H9 (cell line): ENCODE measurements at regions not wholly inside any gene's neighbourhood (a gene's known extent, or its start where the extent isn't known, plus 50 kb on each side); places are given as distances from the start of the nearest gene placed in this dataset.

Experiments used
- DNase-seq: peaks from one replicate; pipeline ENCODE4 v3.0.0-alpha.2; 2017
- H2AFZ ChIP-seq: one replicate; pipeline ENCODE4 v1.6.1; 2013; ENCODE audit warnings: mild to moderate bottlenecking, low read length, control low read depth, moderate library complexity
- H2AK5ac ChIP-seq: 2 replicates; pipeline ENCODE4 v1.6.1; 2013; ENCODE audit warnings: low read length, control low read depth, mixed read lengths; ENCODE audit not compliant: insufficient read length
- H2BK120ac ChIP-seq: one replicate; pipeline ENCODE4 v1.6.1; 2013; ENCODE audit warnings: low read depth, mild to moderate bottlenecking, low read length, control low read depth, inconsistent platforms; ENCODE audit not compliant: poor library complexity, severe bottlenecking
- H2BK12ac ChIP-seq: 2 replicates; pipeline ENCODE4 v1.6.1; 2013; ENCODE audit warnings: low read length, control low read depth, mixed read lengths, low read depth; ENCODE audit not compliant: insufficient read length
- H2BK15ac ChIP-seq: 2 replicates; pipeline ENCODE4 v1.6.1; 2013; ENCODE audit warnings: low read depth, low read length, control low read depth
- H2BK20ac ChIP-seq: one replicate; pipeline ENCODE4 v1.6.1; 2013; ENCODE audit warnings: low read depth, mild to moderate bottlenecking, low read length, control low read depth, inconsistent platforms; ENCODE audit not compliant: poor library complexity, severe bottlenecking
- H2BK5ac ChIP-seq: 2 replicates; pipeline ENCODE4 v1.6.1; 2013; ENCODE audit warnings: low read length, control low read depth, mixed read lengths; ENCODE audit not compliant: insufficient read length
- H3K14ac ChIP-seq: 2 replicates; pipeline ENCODE4 v1.6.1; 2013; ENCODE audit warnings: low read length, control low read depth; ENCODE audit not compliant: insufficient read depth
- H3K18ac ChIP-seq: 2 replicates; pipeline ENCODE4 v1.6.1; 2013; ENCODE audit warnings: low read depth, mild to moderate bottlenecking, mixed read lengths, low read length, control low read depth; ENCODE audit not compliant: insufficient read length
- H3K23ac ChIP-seq: 2 replicates; pipeline ENCODE4 v1.6.1; 2013; ENCODE audit warnings: low read length, control low read depth, mixed read lengths, low read depth; ENCODE audit not compliant: insufficient read length
- H3K23me2 ChIP-seq: 2 replicates; pipeline ENCODE4 v1.6.1; 2013; ENCODE audit warnings: low read depth, mild to moderate bottlenecking, mixed read lengths, low read length, control low read depth; ENCODE audit not compliant: insufficient read length, poor library complexity, severe bottlenecking
- H3K27ac ChIP-seq: 2 replicates; pipeline ENCODE4 v1.5.1; 2013; ENCODE audit warnings: low read length, control low read depth, mixed read lengths, low read depth; ENCODE audit not compliant: insufficient read length
- H3K27me3 ChIP-seq: 2 replicates; pipeline ENCODE4 v1.6.1; 2013; ENCODE audit warnings: low read length, control low read depth, inconsistent platforms; ENCODE audit not compliant: insufficient read depth
- H3K4ac ChIP-seq: 2 replicates; pipeline ENCODE4 v1.6.1; 2013; ENCODE audit warnings: low read depth, mild to moderate bottlenecking, control low read depth, inconsistent platforms, low read length, moderate library complexity
- H3K4me1 ChIP-seq: 2 replicates; pipeline ENCODE4 v1.6.1; 2013; ENCODE audit warnings: low read length, control low read depth, inconsistent platforms; ENCODE audit not compliant: insufficient read depth
- H3K4me2 ChIP-seq: 2 replicates; pipeline ENCODE4 v1.6.1; 2013; ENCODE audit warnings: low read length, control low read depth, mixed read lengths; ENCODE audit not compliant: insufficient read length, insufficient read depth
- H3K56ac ChIP-seq: 2 replicates; pipeline ENCODE4 v1.6.1; 2013; ENCODE audit warnings: low read depth, mild to moderate bottlenecking, mixed read lengths, low read length, control low read depth; ENCODE audit not compliant: insufficient read length
- H3K79me1 ChIP-seq: 2 replicates; pipeline ENCODE4 v1.6.1; 2013; ENCODE audit warnings: low read depth, mild to moderate bottlenecking, moderate library complexity, low read length, control low read depth, inconsistent platforms; ENCODE audit not compliant: insufficient read depth, poor library complexity, severe bottlenecking
- H3K79me2 ChIP-seq: 2 replicates; pipeline ENCODE4 v1.6.1; 2013; ENCODE audit warnings: low read length, control low read depth, inconsistent platforms; ENCODE audit not compliant: insufficient read depth
- H3K9ac ChIP-seq: 2 replicates; pipeline ENCODE4 v1.6.1; 2013; ENCODE audit warnings: low read length, control low read depth, mixed read lengths; ENCODE audit not compliant: insufficient read length; ENCODE audit errors: extremely low read depth
- H3K9me3 ChIP-seq: one replicate; pipeline ENCODE4 v1.6.1; 2013; ENCODE audit warnings: low read depth, low read length, inconsistent platforms; ENCODE audit not compliant: control insufficient read depth
- H3T11ph ChIP-seq: one replicate; pipeline ENCODE4 v1.6.1; 2013; ENCODE audit warnings: mild to moderate bottlenecking, low read length, control low read depth, inconsistent platforms
- H4K20me1 ChIP-seq: one replicate; pipeline ENCODE4 v1.6.1; 2013; ENCODE audit not compliant: control insufficient read depth, insufficient read length, insufficient read depth
- H4K5ac ChIP-seq: 2 replicates; pipeline ENCODE4 v1.6.1; 2013; ENCODE audit warnings: low read depth, mild to moderate bottlenecking, mixed read lengths, low read length, control low read depth; ENCODE audit not compliant: insufficient read length
- H4K8ac ChIP-seq: replicated peaks from 2 replicates; pipeline ENCODE4 v1.6.1; 2013; ENCODE audit warnings: low read length, control low read depth, mixed read lengths, low read depth; ENCODE audit not compliant: insufficient read length
- H4K91ac ChIP-seq: 2 replicates; pipeline ENCODE4 v1.6.1; 2013; ENCODE audit warnings: low read depth, mild to moderate bottlenecking, moderate library complexity, mixed read lengths, low read length, control low read depth; ENCODE audit not compliant: insufficient read length
- H3K27ac Mint-ChIP-seq, 3 experiments: 2 replicates in 2 of 3; 3 replicates in 1 of 3; pipeline ENCODE4 v1.8.0; 2020 to 2021; ENCODE audit warnings: mixed read lengths in 3 of 3, mild to moderate bottlenecking in 1 of 3, moderate library complexity in 1 of 3
- H3K27me3 Mint-ChIP-seq: 2 replicates; pipeline ENCODE4 v1.8.0; 2021; ENCODE audit warnings: low read depth, mild to moderate bottlenecking, moderate library complexity, mixed read lengths
- H3K36me3 Mint-ChIP-seq, 3 experiments: 2 replicates in 2 of 3; 3 replicates in 1 of 3; pipeline ENCODE4 v1.8.0; 2020 to 2021; ENCODE audit warnings: low read depth in 3 of 3, mixed read lengths in 3 of 3; ENCODE audit not compliant: insufficient read depth in 1 of 3
- H3K4me1 Mint-ChIP-seq, 2 experiments: 2 replicates each; pipeline ENCODE4 v1.8.0; 2020; ENCODE audit warnings: mixed read lengths in 2 of 2
- H3K4me3 Mint-ChIP-seq, 2 experiments: 2 replicates in 1 of 2; 3 replicates in 1 of 2; pipeline ENCODE4 v1.8.0; 2020 to 2021; ENCODE audit warnings: mild to moderate bottlenecking in 2 of 2, mixed read lengths in 2 of 2, moderate library complexity in 1 of 2
- H3K9me3 Mint-ChIP-seq, 2 experiments: 2 replicates in 1 of 2; 3 replicates in 1 of 2; pipeline ENCODE4 v1.8.0; 2020; ENCODE audit warnings: mild to moderate bottlenecking in 2 of 2, mixed read lengths in 2 of 2, moderate library complexity in 1 of 2
- CTCF ChIP-seq: fragments of 200-600 bp; sonication (generic); conservative IDR thresholded peaks from 3 replicates; pipeline ENCODE4 v1.8.0; 2021; ENCODE audit warnings: antibody characterized with exemption, mild to moderate bottlenecking
- WGBS: extraction: QIAGEN DNeasy Blood & Tissue Kit; methylation state at CpG from one replicate; pipeline ENCODE4 v1.1.7; 2013; ENCODE audit warnings: missing lambda C conversion rate, low lambda C conversion rate, mixed read lengths; ENCODE audit not compliant: insufficient read length; ENCODE audit errors: extremely low coverage; 5-methylcytosine and 5-hydroxymethylcytosine counted together

GRCh38 chr1:14369526-14370213 lies 228.8 kb upstream of the KAZN start:
- H2BK120ac ChIP-seq = no peak overlapping the region
- Mint-ChIP-seq H3K27ac (peak overlapping the region; percentile 76 to 94 (median 79); a peak in 6 of 7 replicates), H3K9me3 (peaks cover 0 to 4% of the 10 kb centered on the region in 2 experiments; a peak in 1 of 5 replicates), H3K36me3 (0 out of 7 replicates have a peak, but pooled peaks cover 0 to 3% (median 0%) of the 10 kb centered on the region in 3 experiments), H3K4me3 (no peak overlapping the region; a peak in 1 of 5 replicates), H3K4me1 (peaks cover 58 to 59% of the 10 kb centered on the region in 2 experiments), H3K27me3 (peaks cover 5% of the 10 kb centered on the region)
- H3K14ac ChIP-seq = peak overlapping the region; percentile 81; the same call in 1 of the 2 replicates
- no peak overlapping the region for H3K56ac ChIP-seq
- H3K79me1 ChIP-seq = no peaks in the 10 kb centered on the region
- no peaks in the 10 kb centered on the region for H3K23me2 ChIP-seq
- no peaks in the 10 kb centered on the region for H3K9me3 ChIP-seq
- H4K91ac ChIP-seq = no peak overlapping the region
- no peak overlapping the region for H2BK20ac ChIP-seq
- peak overlapping the region; percentile 40 for H3K18ac ChIP-seq
- no peak for TF ChIP-seq CTCF
- H3K79me2 ChIP-seq = no peaks in the 10 kb centered on the region
- no peak for DNase-seq
- H2AK5ac ChIP-seq = no peak overlapping the region
- no peak overlapping the region for H2AFZ ChIP-seq
- no peak overlapping the region for H3T11ph ChIP-seq
- 0 out of 2 replicates have a peak overlapping the region, but pooled peaks have one; percentile 63 for H3K4ac ChIP-seq
- no peak overlapping the region for H3K4me2 ChIP-seq
- peaks cover 17% of the 10 kb centered on the region for H3K4me1 ChIP-seq
- no peaks in the 10 kb centered on the region for H4K20me1 ChIP-seq
- H4K5ac ChIP-seq = no peak overlapping the region
- H2BK15ac ChIP-seq = peak overlapping the region; percentile 73
- peak overlapping the region; percentile 17 for H3K27ac ChIP-seq
- H3K9ac ChIP-seq = no peak overlapping the region
- H4K8ac ChIP-seq = no peak overlapping the region
- H3K23ac ChIP-seq = no peak overlapping the region
- no CpG with 5 or more reads among the region's 5 CpGs for WGBS
- H2BK5ac ChIP-seq = no peak overlapping the region
- peak overlapping the region; percentile 52 for H2BK12ac ChIP-seq
- 0 out of 2 replicates have a peak, but pooled peaks cover 2% of the 10 kb centered on the region for H3K27me3 ChIP-seq
